ENCODE measurements at regions not wholly inside any gene's neighbourhood (a gene's known extent, or its start where the extent isn't known, plus 50 kb on each side); places are given as distances from the start of the nearest gene placed in this dataset.

DNA sequence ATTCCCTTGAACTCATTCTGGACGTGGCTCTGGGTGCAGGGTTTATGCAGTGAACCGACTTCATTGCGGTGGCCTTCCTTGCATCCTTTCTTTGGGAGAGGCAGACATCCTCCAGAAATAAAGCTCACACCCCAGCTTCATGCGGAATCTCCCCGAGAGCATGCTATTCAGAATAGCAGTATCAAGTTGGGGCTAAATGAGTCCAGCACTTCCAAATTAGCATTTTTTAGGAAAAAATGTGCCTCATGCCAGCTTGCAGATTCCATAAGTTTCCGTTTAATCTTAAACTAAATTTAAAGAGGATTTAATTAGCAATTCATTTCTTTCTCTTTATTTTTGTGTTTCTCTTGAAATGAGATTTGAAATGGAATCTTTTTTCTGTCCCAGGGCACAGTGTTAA, 107.4 kb upstream of the HDAC4 start:
- no peak for TF ChIP-seq SIN3A (IDR thresholded peaks at IDR 0.05; ENCODE audit: borderline replicate concordance, insufficient read depth, low read length)
- TF ChIP-seq, protein P1, sequence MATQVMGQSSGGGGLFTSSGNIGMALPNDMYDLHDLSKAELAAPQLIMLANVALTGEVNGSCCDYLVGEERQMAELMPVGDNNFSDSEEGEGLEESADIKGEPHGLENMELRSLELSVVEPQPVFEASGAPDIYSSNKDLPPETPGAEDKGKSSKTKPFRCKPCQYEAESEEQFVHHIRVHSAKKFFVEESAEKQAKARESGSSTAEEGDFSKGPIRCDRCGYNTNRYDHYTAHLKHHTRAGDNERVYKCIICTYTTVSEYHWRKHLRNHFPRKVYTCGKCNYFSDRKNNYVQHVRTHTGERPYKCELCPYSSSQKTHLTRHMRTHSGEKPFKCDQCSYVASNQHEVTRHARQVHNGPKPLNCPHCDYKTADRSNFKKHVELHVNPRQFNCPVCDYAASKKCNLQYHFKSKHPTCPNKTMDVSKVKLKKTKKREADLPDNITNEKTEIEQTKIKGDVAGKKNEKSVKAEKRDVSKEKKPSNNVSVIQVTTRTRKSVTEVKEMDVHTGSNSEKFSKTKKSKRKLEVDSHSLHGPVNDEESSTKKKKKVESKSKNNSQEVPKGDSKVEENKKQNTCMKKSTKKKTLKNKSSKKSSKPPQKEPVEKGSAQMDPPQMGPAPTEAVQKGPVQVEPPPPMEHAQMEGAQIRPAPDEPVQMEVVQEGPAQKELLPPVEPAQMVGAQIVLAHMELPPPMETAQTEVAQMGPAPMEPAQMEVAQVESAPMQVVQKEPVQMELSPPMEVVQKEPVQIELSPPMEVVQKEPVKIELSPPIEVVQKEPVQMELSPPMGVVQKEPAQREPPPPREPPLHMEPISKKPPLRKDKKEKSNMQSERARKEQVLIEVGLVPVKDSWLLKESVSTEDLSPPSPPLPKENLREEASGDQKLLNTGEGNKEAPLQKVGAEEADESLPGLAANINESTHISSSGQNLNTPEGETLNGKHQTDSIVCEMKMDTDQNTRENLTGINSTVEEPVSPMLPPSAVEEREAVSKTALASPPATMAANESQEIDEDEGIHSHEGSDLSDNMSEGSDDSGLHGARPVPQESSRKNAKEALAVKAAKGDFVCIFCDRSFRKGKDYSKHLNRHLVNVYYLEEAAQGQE (IDR thresholded peaks at IDR 0.05; ENCODE audit: insufficient read depth in 1 of 2, low read depth in 2 of 2, low read length in 2 of 2): no peak
- TF ChIP-seq POLR2AphosphoS5 (IDR thresholded peaks at IDR 0.05; ENCODE audit: low read depth, low read length): no peak
- no peak for TF ChIP-seq TAF1 (IDR thresholded peaks at IDR 0.05; ENCODE audit: borderline replicate concordance, insufficient read depth, low read length)
- TF ChIP-seq FOXP2 (optimal IDR thresholded peaks at IDR 0.05; ENCODE audit: borderline replicate concordance, extremely low read depth, extremely low read length, insufficient read depth): no peak
